Endodermal cell (in vitro differentiated cells): ENCODE measurements at regions not wholly inside any gene's neighbourhood (a gene's known extent, or its start where the extent isn't known, plus 50 kb on each side); places are given as distances from the start of the nearest gene placed in this dataset.

Source experiments
- DNase-seq: peaks from one replicate; pipeline ENCODE4 v3.0.0-alpha.2; 2017
- H3K27ac ChIP-seq: 2 replicates; pipeline ENCODE4 v1.5.1; 2013; ENCODE audit warnings: mild to moderate bottlenecking, low read depth, low read length, moderate library complexity
- H3K27me3 ChIP-seq: 2 replicates; pipeline ENCODE4 v1.6.1; 2013; ENCODE audit warnings: mild to moderate bottlenecking, low read length, moderate library complexity; ENCODE audit not compliant: insufficient read depth, control insufficient read depth, poor library complexity, severe bottlenecking
- H3K36me3 ChIP-seq: 2 replicates; pipeline ENCODE4 v1.7.0; 2013; ENCODE audit warnings: mild to moderate bottlenecking, low read length, moderate library complexity; ENCODE audit not compliant: control insufficient read depth, insufficient read depth
- H3K4me1 ChIP-seq: one replicate; pipeline ENCODE4 v1.7.0; 2013; ENCODE audit warnings: low read length; ENCODE audit not compliant: control insufficient read depth, insufficient read depth
- H3K4me3 ChIP-seq: 2 replicates; pipeline ENCODE4 v1.5.1; 2013; ENCODE audit warnings: mild to moderate bottlenecking, low read length, moderate library complexity
- H3K9ac ChIP-seq: 2 replicates; pipeline ENCODE4 v1.6.1; 2013; ENCODE audit warnings: mild to moderate bottlenecking, low read length, moderate library complexity; ENCODE audit not compliant: poor library complexity, severe bottlenecking; ENCODE audit errors: extremely low read depth
- H3K9me3 ChIP-seq: 2 replicates; pipeline ENCODE4 v1.6.1; 2013; ENCODE audit warnings: mild to moderate bottlenecking, low read length, moderate library complexity; ENCODE audit not compliant: control insufficient read depth
- H3K27ac Mint-ChIP-seq: 2 replicates; pipeline ENCODE4 v1.8.0; 2020; ENCODE audit warnings: mixed read lengths
- H3K27me3 Mint-ChIP-seq: 2 replicates; pipeline ENCODE4 v1.8.0; 2021; ENCODE audit warnings: mild to moderate bottlenecking, mixed read lengths; ENCODE audit not compliant: insufficient read depth
- H3K36me3 Mint-ChIP-seq: 2 replicates; pipeline ENCODE4 v1.8.0; 2020; ENCODE audit warnings: low read depth, mixed read lengths
- H3K4me1 Mint-ChIP-seq: 2 replicates; pipeline ENCODE4 v1.8.0; 2020; ENCODE audit warnings: mixed read lengths
- H3K4me3 Mint-ChIP-seq: 2 replicates; pipeline ENCODE4 v1.8.0; 2020; ENCODE audit warnings: mild to moderate bottlenecking, moderate library complexity, mixed read lengths
- H3K9me3 Mint-ChIP-seq: 2 replicates; pipeline ENCODE4 v1.8.0; 2020; ENCODE audit warnings: mild to moderate bottlenecking, mixed read lengths
- CTCF ChIP-seq: fragments of 200-600 bp; sonication (generic); conservative IDR thresholded peaks from 2 replicates; pipeline ENCODE4 v1.5.0; 2021; ENCODE audit warnings: antibody characterized with exemption, mild to moderate bottlenecking
- WGBS, 2 experiments: methylation state at CpG; one replicate each; pipeline versions ENCODE4 v1.1.5 to v1.1.7; 2013; ENCODE audit warnings: missing lambda C conversion rate in 2 of 2, mixed read lengths in 1 of 2; ENCODE audit not compliant: insufficient coverage in 1 of 2, insufficient read length in 1 of 2; 5-methylcytosine and 5-hydroxymethylcytosine counted together

GRCh38 chr6:93494057-93494456 is 74.7 kb upstream of the EPHA7 start:
- H3K36me3 ChIP-seq: no peaks in the 10 kb centered on the region
- no peak for TF ChIP-seq CTCF
- no peak overlapping the region for H3K9ac ChIP-seq
- H3K9me3 Mint-ChIP-seq: no peaks in the 10 kb centered on the region
- H3K27ac Mint-ChIP-seq: no peak overlapping the region
- H3K4me1 Mint-ChIP-seq: no peaks in the 10 kb centered on the region
- H3K27ac ChIP-seq: no peak overlapping the region
- no peak overlapping the region for H3K4me3 Mint-ChIP-seq
- H3K9me3 ChIP-seq: no peaks in the 10 kb centered on the region
- H3K4me3 ChIP-seq: no peak overlapping the region
- DNase-seq: no peak
- 86 to 88% methylated on average over 1 to 3 of the region's 3 CpGs for WGBS, 2 experiments
- no peaks in the 10 kb centered on the region for H3K36me3 Mint-ChIP-seq
- H3K27me3 Mint-ChIP-seq: peaks cover 1% of the 10 kb centered on the region
- H3K27me3 ChIP-seq: no peaks in the 10 kb centered on the region
- no peaks in the 10 kb centered on the region for H3K4me1 ChIP-seq

GRCh38 chr6:93474733-93475179 is 55.4 kb upstream of the EPHA7 start:
- DNase-seq: no peak
- H3K9me3 Mint-ChIP-seq: no peaks in the 10 kb centered on the region
- no peaks in the 10 kb centered on the region for H3K9me3 ChIP-seq
- H3K36me3 ChIP-seq: no peaks in the 10 kb centered on the region
- no peak overlapping the region for H3K9ac ChIP-seq
- no peaks in the 10 kb centered on the region for H3K27me3 Mint-ChIP-seq
- no peak overlapping the region for H3K27ac Mint-ChIP-seq
- TF ChIP-seq CTCF: no peak
- WGBS, 2 experiments: 90 to 100% methylated on average over 5 of the region's 5 CpGs
- H3K36me3 Mint-ChIP-seq: no peaks in the 10 kb centered on the region
- no peaks in the 10 kb centered on the region for H3K4me1 Mint-ChIP-seq
- no peak overlapping the region for H3K4me3 ChIP-seq
- no peaks in the 10 kb centered on the region for H3K27me3 ChIP-seq
- H3K4me1 ChIP-seq: no peaks in the 10 kb centered on the region
- no peak overlapping the region for H3K4me3 Mint-ChIP-seq
- H3K27ac ChIP-seq: no peak overlapping the region

GRCh38 chr6:93471281-93471680 is 51.9 kb upstream of the EPHA7 start:
- Mint-ChIP-seq H3K9me3 (no peaks in the 10 kb centered on the region), H3K4me1 (peaks cover 2% of the 10 kb centered on the region), H3K36me3 (no peaks in the 10 kb centered on the region), H3K27me3 (no peaks in the 10 kb centered on the region), H3K27ac (no peak overlapping the region), H3K4me3 (no peak overlapping the region)
- Histone ChIP-seq H3K4me1 (no peaks in the 10 kb centered on the region), H3K36me3 (no peaks in the 10 kb centered on the region), H3K27ac (no peak overlapping the region), H3K4me3 (no peak overlapping the region), H3K27me3 (no peaks in the 10 kb centered on the region), H3K9ac (no peak overlapping the region), H3K9me3 (no peaks in the 10 kb centered on the region)
- DNase-seq: no peak
- 86% methylated on average over 2 of the region's 2 CpGs; no CpG with 5 or more reads in 1 of the 2 experiments for WGBS, 2 experiments
- TF ChIP-seq CTCF: no peak
